GM12873 (cell line): ENCODE measurements at regions not wholly inside any gene's neighbourhood (a gene's known extent, or its start where the extent isn't known, plus 50 kb on each side); places are given as distances from the start of the nearest gene placed in this dataset.

Experiments
- TF ChIP-seq, protein P1 (sequence below): IDR thresholded peaks from 2 replicates; pipeline ENCODE4 v1.5.1; 2012; ENCODE audit warnings: low read depth, mild to moderate bottlenecking, moderate library complexity, low read length, control low read depth; ENCODE audit not compliant: insufficient read depth; ENCODE audit errors: missing control alignments

DNA sequence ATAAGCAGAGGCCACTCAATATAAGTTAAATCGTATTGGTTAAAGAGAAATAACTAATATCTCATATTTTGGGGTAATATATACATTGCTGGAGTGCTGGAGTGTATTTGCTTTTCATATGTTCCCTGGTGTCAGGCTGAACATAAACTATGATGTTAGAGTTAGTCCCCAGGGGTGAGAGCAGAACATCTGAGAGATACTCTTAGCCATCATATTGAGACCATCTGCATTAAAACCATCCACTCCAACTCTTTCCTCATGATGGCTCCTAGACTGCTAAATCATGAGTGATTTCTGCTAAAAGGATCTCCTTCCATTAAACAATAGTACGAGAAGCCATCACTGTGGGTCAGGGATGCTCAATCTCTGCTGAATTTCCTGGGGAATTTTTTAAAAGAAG is 436.2 kb downstream of the DTWD2 start:
- TF ChIP-seq, protein P1, sequence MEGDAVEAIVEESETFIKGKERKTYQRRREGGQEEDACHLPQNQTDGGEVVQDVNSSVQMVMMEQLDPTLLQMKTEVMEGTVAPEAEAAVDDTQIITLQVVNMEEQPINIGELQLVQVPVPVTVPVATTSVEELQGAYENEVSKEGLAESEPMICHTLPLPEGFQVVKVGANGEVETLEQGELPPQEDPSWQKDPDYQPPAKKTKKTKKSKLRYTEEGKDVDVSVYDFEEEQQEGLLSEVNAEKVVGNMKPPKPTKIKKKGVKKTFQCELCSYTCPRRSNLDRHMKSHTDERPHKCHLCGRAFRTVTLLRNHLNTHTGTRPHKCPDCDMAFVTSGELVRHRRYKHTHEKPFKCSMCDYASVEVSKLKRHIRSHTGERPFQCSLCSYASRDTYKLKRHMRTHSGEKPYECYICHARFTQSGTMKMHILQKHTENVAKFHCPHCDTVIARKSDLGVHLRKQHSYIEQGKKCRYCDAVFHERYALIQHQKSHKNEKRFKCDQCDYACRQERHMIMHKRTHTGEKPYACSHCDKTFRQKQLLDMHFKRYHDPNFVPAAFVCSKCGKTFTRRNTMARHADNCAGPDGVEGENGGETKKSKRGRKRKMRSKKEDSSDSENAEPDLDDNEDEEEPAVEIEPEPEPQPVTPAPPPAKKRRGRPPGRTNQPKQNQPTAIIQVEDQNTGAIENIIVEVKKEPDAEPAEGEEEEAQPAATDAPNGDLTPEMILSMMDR, result no peak

GRCh38 chr5:118551716-118552115 is 436.6 kb downstream of the DTWD2 start:
- TF ChIP-seq, protein P1, result no peak

GRCh38 chr5:118551031-118551430 is 437.3 kb downstream of the DTWD2 start:
- TF ChIP-seq, protein P1, result no peak

DNA sequence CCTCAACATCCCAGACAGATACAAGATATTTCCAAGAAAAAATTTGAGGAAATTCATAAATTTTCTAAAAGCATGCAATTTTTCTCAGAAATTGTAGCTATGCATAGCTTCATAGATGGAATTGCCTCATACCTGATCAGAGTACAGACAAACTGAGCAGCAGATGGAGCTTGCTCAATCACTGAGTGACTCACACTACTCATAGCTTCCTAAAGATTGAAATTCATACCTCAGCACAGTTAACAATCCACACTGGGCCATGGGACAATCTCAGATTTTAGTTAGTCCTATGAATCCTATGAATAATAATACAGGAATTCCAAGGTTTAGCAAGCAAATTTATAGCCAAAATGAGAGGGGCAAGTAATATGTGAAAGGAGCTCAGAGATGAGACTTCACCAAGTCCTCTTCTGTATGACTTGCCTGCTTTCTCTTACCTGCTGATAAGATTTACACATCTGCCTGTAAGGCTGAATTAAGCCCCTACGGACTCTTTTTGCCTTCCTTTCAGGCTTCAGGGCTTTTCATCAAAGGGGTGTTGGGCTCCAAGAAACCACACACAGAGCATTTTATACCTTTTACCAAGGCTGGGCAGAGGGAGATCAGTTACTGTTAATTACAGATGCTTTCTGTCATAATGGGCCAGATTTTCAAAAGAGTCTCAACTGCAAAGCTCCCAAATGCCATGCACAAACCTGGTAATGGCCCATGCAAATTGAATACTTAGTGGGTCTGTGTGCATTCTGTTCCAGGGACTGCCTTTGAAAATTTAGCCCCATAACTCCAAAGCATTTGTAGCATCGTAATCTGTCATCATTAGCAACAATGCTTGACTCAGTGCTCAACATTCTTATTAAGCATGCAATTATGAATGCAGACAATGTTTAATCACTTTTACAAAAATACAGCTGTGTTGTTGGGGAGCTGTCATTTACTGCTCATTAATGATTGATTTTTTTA is 439.3 kb downstream of the DTWD2 start:
- TF ChIP-seq, protein P1, result no peak

- TF ChIP-seq, protein P1, result no peak
Measured at GRCh38 chr5:118545470-118545869, 442.9 kb downstream of the DTWD2 start.

DNA sequence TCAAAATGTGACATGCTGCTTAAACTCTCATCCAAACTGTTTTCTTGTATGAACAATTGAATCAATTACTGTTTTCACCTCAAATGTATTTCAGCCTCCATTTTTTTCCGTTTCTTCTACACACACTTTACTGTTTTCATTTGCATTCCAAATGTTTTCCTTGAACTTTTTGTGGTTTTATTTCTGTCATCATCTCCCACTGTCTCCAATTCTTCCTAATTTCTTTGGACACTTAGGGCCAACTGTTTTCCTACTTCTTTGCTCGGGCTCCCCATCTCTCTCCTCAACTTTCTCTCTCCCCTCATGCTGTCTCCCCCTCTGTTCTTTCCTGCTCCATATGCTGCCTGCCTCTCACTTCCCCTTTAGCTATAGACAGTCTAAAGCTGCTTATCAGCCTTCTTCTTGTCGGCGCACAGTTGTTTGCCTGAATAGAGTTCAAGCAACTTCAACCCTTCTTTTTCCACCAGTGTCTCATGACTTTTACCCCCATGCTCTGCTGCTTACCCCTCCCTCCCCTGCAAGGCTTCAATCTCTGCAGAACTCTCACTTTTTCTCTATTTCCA is 443.4 kb downstream of the DTWD2 start:
- TF ChIP-seq, protein P1, result no peak

DNA sequence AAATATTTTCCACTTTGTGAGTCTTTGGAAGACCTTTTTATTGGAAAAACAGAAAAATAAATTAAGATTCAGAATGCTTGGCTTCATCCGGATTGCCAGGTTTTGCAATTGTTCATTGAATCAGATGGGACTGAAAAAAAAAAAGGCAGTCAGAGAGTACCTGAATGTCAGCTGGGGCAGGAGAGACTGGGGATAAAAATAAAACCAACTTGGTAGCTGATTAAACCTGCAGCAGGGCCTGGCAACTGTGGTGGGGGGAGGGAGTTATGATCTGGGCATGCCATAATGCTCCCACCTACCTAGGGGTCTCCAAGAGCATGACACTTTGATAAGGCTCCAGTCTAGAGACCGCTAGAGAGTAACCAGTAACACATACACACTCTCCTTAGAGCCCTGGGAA is 454.4 kb downstream of the DTWD2 start:
- TF ChIP-seq, protein P1, result no peak
